Mucosa of descending colon (tissue), 3 donors: ENCODE measurements at regions not wholly inside any gene's neighbourhood (a gene's known extent, or its start where the extent isn't known, plus 50 kb on each side); places are given as distances from the start of the nearest gene placed in this dataset.

Experiments
- ATAC-seq: fragments of 200-7000 bp; cut with Tn5 transposase; one replicate; pipeline ENCODE4 v1.9.1; 2020; ENCODE audit warnings: mild to moderate bottlenecking, moderate library complexity
- DNase-seq, 3 donors: peaks; one replicate each; pipeline ENCODE4 v3.0.0-alpha.2; 2020
- H3K36me3 ChIP-seq: fragments of 200-600 bp; one replicate; pipeline ENCODE4 v1.8.0; 2021; ENCODE audit warnings: low read depth, mild to moderate bottlenecking
- H3K4me1 ChIP-seq: fragments of 200-600 bp; one replicate; pipeline ENCODE4 v1.8.0; 2021; ENCODE audit warnings: low read depth, mild to moderate bottlenecking
- H3K4me3 ChIP-seq: fragments of 200-600 bp; one replicate; pipeline ENCODE4 v1.8.0; 2021; ENCODE audit warnings: mild to moderate bottlenecking
- H3K9me3 ChIP-seq: fragments of 200-600 bp; one replicate; pipeline ENCODE4 v1.8.0; 2021; ENCODE audit warnings: mild to moderate bottlenecking
- CTCF ChIP-seq: fragments of 200-600 bp; IDR thresholded peaks from one replicate; pipeline ENCODE4 v1.8.0; 2022; ENCODE audit warnings: antibody characterized with exemption, mild to moderate bottlenecking
- intact Hi-C, 2 donors: fragments of 100-400 bp; cut with DNase I in 1 of 2; cut with micrococcal nuclease in 1 of 2; formaldehyde crosslinking; loops; one replicate each; pipeline versions ENCODE4 v1.11.0 to v1.11.1; 2022; cut with DNase I, micrococcal nuclease
- donor health status: DM: no; HTN: no; CAD: no; lungs with moderate emphysema.
- donor health status: DM: no; HTN: no; CAD: no.
- donor health status: DM: no; HTN: yes; CAD: no.

- Histone ChIP-seq H3K4me1 (no peaks in the 10 kb centered on the region), H3K4me3 (no peak overlapping the region), H3K36me3 (no peaks in the 10 kb centered on the region), H3K9me3 (peaks cover 3% of the 10 kb centered on the region)
- ATAC-seq = no peak
- no peak for TF ChIP-seq CTCF
- no peak for DNase-seq
- intact Hi-C loops = no loop called here
These were observed 185.7 kb downstream of the CGGBP1 start for GRCh38 chr3:87873136-87873535.

GRCh38 chr3:87867001-87867400, 191.8 kb downstream of the CGGBP1 start:
- intact Hi-C loops = no loop called here
- Histone ChIP-seq H3K9me3 (no peaks in the 10 kb centered on the region), H3K36me3 (no peaks in the 10 kb centered on the region), H3K4me1 (no peaks in the 10 kb centered on the region), H3K4me3 (no peak overlapping the region)
- TF ChIP-seq CTCF = no peak
- DNase-seq (no peak), ATAC-seq (no peak)

GRCh38 chr3:87856126-87856525, 202.7 kb downstream of the CGGBP1 start:
- intact Hi-C loops = no loop called here
- no peaks in the 10 kb centered on the region for H3K36me3 ChIP-seq
- no peak for TF ChIP-seq CTCF
- no peak overlapping the region for H3K4me3 ChIP-seq
- DNase-seq (no peak), ATAC-seq (no peak)
- H3K4me1 ChIP-seq = no peaks in the 10 kb centered on the region
- H3K9me3 ChIP-seq = no peaks in the 10 kb centered on the region

GRCh38 chr3:87855616-87856015, 203.2 kb downstream of the CGGBP1 start:
- Histone ChIP-seq H3K4me1 (no peaks in the 10 kb centered on the region), H3K36me3 (no peaks in the 10 kb centered on the region), H3K9me3 (no peaks in the 10 kb centered on the region), H3K4me3 (no peak overlapping the region)
- intact Hi-C loops = no loop called here
- TF ChIP-seq CTCF = no peak
- ATAC-seq (no peak), DNase-seq (no peak)

GRCh38 chr3:87855211-87855610, 203.6 kb downstream of the CGGBP1 start:
- H3K36me3 ChIP-seq = no peaks in the 10 kb centered on the region
- TF ChIP-seq CTCF = no peak
- intact Hi-C loops = no loop called here
- no peaks in the 10 kb centered on the region for H3K4me1 ChIP-seq
- H3K9me3 ChIP-seq = no peaks in the 10 kb centered on the region
- DNase-seq (no peak), ATAC-seq (no peak)
- no peak overlapping the region for H3K4me3 ChIP-seq

GRCh38 chr3:87848003-87848402, 210.8 kb downstream of the CGGBP1 start:
- no peak overlapping the region for H3K4me3 ChIP-seq
- no peak for TF ChIP-seq CTCF
- H3K36me3 ChIP-seq = no peaks in the 10 kb centered on the region
- intact Hi-C loops = no loop called here
- DNase-seq (no peak), ATAC-seq (no peak)
- no peaks in the 10 kb centered on the region for H3K9me3 ChIP-seq
- no peaks in the 10 kb centered on the region for H3K4me1 ChIP-seq
